Lung (tissue), 11 donors: ENCODE measurements at regions not wholly inside any gene's neighbourhood (a gene's known extent, or its start where the extent isn't known, plus 50 kb on each side); places are given as distances from the start of the nearest gene placed in this dataset.

Experiments
- ATAC-seq: fragments of 200-7000 bp; cut with Tn5 transposase; one replicate; pipeline ENCODE4 v1.9.1; 2020; ENCODE audit warnings: moderate number of reproducible peaks; ENCODE audit not compliant: insufficient read depth, low FRiP score
- DNase-seq, 3 donors: peaks; one replicate each; pipeline ENCODE4 v3.0.0-alpha.2; 2013 to 2017
- H3K27ac ChIP-seq, 2 donors: one replicate each; pipeline ENCODE4 v1.5.1; 2013; ENCODE audit warnings: mild to moderate bottlenecking in 2 of 2, moderate library complexity in 2 of 2, control low read depth in 1 of 2, inconsistent platforms in 1 of 2, low read depth in 1 of 2, low read length in 1 of 2
- H3K27me3 ChIP-seq, 3 donors: one replicate each; pipeline ENCODE4 v1.5.1; 2013; ENCODE audit warnings: low read length in 2 of 3; ENCODE audit not compliant: control insufficient read depth in 3 of 3, insufficient read depth in 3 of 3
- H3K36me3 ChIP-seq, 4 donors: one replicate each; pipeline ENCODE4 v1.5.1; 2013; ENCODE audit warnings: low read length in 4 of 4, mild to moderate bottlenecking in 1 of 4, moderate library complexity in 1 of 4; ENCODE audit not compliant: control insufficient read depth in 4 of 4, insufficient read depth in 4 of 4
- H3K4me1 ChIP-seq, 5 donors: one replicate each; pipeline ENCODE4 v1.5.1; 2013; ENCODE audit warnings: low read length in 5 of 5, mild to moderate bottlenecking in 2 of 5, moderate library complexity in 1 of 5; ENCODE audit not compliant: control insufficient read depth in 5 of 5, insufficient read depth in 5 of 5
- H3K4me3 ChIP-seq: one replicate; pipeline ENCODE4 v1.5.1; 2013; ENCODE audit warnings: mild to moderate bottlenecking, control low read depth, moderate library complexity
- H3K9ac ChIP-seq, 2 donors: one replicate each; pipeline ENCODE4 v1.5.1; 2013; ENCODE audit warnings: low read length in 2 of 2, control low read depth in 1 of 2; ENCODE audit not compliant: insufficient read depth in 1 of 2
- H3K9me3 ChIP-seq, 4 donors: one replicate each; pipeline ENCODE4 v1.5.1; 2013; ENCODE audit warnings: low read length in 3 of 4, mild to moderate bottlenecking in 1 of 4, moderate library complexity in 1 of 4; ENCODE audit not compliant: control insufficient read depth in 4 of 4, insufficient read depth in 3 of 4
- WGBS, 2 donors: extraction: QIAGEN DNeasy Blood & Tissue Kit; methylation state at CpG; one replicate each; pipeline ENCODE4 v1.1.7; 2013; 5-methylcytosine and 5-hydroxymethylcytosine counted together
- TF ChIP-seq, protein P1 (sequence below): IDR thresholded peaks from 2 replicates; pipeline ENCODE4 v1.5.1; 2012; ENCODE audit warnings: mild to moderate bottlenecking; ENCODE audit errors: control extremely low read depth, extremely low read depth
- donor health status: control.
- donor health status: control.
- donor health status: Bipolar disorder and iron deficiency.
- donor health status: healthy.
- donor health status: DM: yes; HTN: yes; CAD: no.

DNA sequence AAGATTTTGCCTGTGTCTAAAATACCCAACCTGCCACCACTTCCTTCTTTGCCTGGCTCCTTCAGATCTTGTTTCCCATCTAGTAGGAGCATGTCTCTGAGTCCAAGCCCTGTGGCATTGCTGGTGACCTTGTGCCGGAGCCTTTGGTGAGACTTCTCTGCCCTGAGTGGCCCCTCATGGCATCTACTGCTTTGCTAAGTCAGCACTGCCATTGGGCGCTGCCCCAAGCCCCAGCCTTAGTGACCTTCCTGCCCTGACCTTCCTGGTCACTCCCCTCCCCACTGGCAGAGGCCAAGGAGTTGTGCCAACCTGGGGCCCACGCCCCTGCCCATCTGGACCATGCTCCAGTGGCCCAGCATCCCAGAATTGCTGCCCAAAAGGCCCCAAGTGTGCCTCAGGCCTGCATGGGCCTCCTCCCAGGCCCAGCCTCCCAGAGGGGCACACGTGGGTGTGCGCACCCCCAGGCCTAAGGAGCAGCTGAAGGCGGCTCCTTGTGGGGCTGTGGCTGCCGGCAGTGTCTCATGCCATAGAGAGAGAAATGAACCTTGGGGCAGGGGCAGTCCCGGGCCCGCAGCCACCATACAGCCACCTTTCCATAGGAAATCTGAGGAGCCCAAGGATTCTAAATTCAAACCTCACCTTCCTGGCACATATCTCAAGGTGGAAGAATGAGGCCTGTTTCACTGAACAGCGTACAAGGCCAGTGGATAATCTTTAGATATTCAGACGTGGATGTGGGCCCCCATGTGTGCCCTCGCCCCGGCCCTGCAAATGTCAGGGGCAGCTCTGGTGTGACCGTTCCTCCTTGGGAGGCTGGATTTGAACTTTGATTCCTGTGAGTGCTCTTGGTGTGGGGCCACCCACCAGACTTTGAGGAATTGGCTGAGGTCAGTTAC, 100.2 kb upstream of the SLC66A3 start:
- H3K36me3 ChIP-seq = no peaks in the 10 kb centered on the region
- H3K27ac ChIP-seq = no peak overlapping the region
- DNase-seq (no peak), ATAC-seq (no peak)
- WGBS, 2 donors = 92 to 96% methylated on average over 14 of the region's 14 CpGs
- peaks cover 0 to 2% (median 0%) of the 10 kb centered on the region in 4 donors for H3K9me3 ChIP-seq
- peaks cover 0 to 5% (median 0%) of the 10 kb centered on the region in 3 donors for H3K27me3 ChIP-seq
- H3K4me1 ChIP-seq = no peaks in the 10 kb centered on the region
- no peak overlapping the region for H3K4me3 ChIP-seq
- no peak overlapping the region for H3K9ac ChIP-seq
- TF ChIP-seq, protein P1, sequence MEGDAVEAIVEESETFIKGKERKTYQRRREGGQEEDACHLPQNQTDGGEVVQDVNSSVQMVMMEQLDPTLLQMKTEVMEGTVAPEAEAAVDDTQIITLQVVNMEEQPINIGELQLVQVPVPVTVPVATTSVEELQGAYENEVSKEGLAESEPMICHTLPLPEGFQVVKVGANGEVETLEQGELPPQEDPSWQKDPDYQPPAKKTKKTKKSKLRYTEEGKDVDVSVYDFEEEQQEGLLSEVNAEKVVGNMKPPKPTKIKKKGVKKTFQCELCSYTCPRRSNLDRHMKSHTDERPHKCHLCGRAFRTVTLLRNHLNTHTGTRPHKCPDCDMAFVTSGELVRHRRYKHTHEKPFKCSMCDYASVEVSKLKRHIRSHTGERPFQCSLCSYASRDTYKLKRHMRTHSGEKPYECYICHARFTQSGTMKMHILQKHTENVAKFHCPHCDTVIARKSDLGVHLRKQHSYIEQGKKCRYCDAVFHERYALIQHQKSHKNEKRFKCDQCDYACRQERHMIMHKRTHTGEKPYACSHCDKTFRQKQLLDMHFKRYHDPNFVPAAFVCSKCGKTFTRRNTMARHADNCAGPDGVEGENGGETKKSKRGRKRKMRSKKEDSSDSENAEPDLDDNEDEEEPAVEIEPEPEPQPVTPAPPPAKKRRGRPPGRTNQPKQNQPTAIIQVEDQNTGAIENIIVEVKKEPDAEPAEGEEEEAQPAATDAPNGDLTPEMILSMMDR = no peak

DNA sequence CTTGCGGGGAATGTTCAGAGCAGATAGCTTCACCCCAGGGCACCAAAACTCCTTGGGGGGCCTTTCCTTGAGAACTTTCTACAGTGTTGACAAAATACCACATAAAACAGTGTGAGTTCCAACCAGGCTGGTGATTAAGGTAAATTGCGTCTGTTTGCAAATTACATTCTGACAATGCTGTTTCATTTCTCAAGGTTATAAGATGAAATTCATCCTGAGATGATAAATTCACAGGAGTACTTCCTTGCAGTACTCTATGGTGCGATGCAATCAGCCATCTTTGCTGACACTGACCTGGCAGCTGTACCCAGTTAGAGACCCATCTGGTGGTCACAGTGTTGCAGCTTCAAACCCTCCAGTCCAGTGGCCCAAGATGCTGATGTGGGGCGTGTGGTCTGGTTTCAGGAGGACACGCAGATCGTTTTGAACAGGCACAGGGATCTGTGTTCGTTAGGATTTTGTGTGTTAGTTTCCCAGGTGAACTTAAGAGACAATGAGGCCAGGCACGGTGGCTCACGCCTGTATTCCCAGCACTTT, 99.5 kb upstream of the SLC66A3 start:
- Histone ChIP-seq H3K9ac (no peak overlapping the region), H3K4me3 (no peak overlapping the region), H3K9me3 (peaks cover 0 to 2% (median under 1%) of the 10 kb centered on the region in 4 donors), H3K36me3 (no peaks in the 10 kb centered on the region), H3K27ac (no peak overlapping the region), H3K4me1 (no peaks in the 10 kb centered on the region), H3K27me3 (peaks cover 0 to 5% (median 0%) of the 10 kb centered on the region in 3 donors)
- WGBS, 2 donors = 94% methylated on average over 9 of the region's 9 CpGs
- DNase-seq = no peak
- ATAC-seq = no peak
- TF ChIP-seq, protein P1 = no peak

DNA sequence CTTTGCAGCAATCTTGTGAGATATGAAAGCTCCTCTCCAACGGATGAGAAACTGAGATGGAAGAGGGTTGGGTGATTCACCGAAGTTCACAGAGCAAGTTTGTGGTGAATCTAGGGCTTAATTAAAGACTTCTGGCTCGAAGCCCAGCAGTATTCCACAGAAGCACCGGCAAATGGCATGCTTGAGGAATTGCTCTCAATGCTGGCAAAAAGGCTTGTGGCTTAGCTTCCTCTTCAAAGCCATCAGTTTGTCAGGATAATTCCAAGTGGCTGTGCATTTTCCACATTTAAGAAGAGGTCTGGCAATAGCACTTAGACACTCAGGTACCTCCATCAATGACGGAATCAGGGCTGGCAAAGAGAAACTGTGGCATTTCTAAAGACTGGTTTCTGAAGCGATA, 98.7 kb upstream of the SLC66A3 start:
- no peak overlapping the region for H3K9ac ChIP-seq
- H3K36me3 ChIP-seq = no peaks in the 10 kb centered on the region
- no peak overlapping the region for H3K4me3 ChIP-seq
- ATAC-seq (no peak), DNase-seq (peak; percentile 35 to 57 (median 38))
- WGBS, 2 donors = 54 to 76% methylated on average over 6 of the region's 6 CpGs
- H3K27me3 ChIP-seq = peaks cover 0 to 5% (median 0%) of the 10 kb centered on the region in 3 donors
- H3K9me3 ChIP-seq = peaks cover 0 to 3% (median under 1%) of the 10 kb centered on the region in 4 donors
- H3K4me1 ChIP-seq = no peaks in the 10 kb centered on the region
- no peak overlapping the region for H3K27ac ChIP-seq
- TF ChIP-seq, protein P1 = no peak
